Endodermal cell (in vitro differentiated cells): ENCODE measurements at regions not wholly inside any gene's neighbourhood (a gene's known extent, or its start where the extent isn't known, plus 50 kb on each side); places are given as distances from the start of the nearest gene placed in this dataset.

Experiments
- DNase-seq: peaks from one replicate; pipeline ENCODE4 v3.0.0-alpha.2; 2017
- H3K27ac ChIP-seq: 2 replicates; pipeline ENCODE4 v1.5.1; 2013; ENCODE audit warnings: mild to moderate bottlenecking, low read depth, low read length, moderate library complexity
- H3K27me3 ChIP-seq: 2 replicates; pipeline ENCODE4 v1.6.1; 2013; ENCODE audit warnings: mild to moderate bottlenecking, low read length, moderate library complexity; ENCODE audit not compliant: insufficient read depth, control insufficient read depth, poor library complexity, severe bottlenecking
- H3K36me3 ChIP-seq: 2 replicates; pipeline ENCODE4 v1.7.0; 2013; ENCODE audit warnings: mild to moderate bottlenecking, low read length, moderate library complexity; ENCODE audit not compliant: control insufficient read depth, insufficient read depth
- H3K4me1 ChIP-seq: one replicate; pipeline ENCODE4 v1.7.0; 2013; ENCODE audit warnings: low read length; ENCODE audit not compliant: control insufficient read depth, insufficient read depth
- H3K4me3 ChIP-seq: 2 replicates; pipeline ENCODE4 v1.5.1; 2013; ENCODE audit warnings: mild to moderate bottlenecking, low read length, moderate library complexity
- H3K9ac ChIP-seq: 2 replicates; pipeline ENCODE4 v1.6.1; 2013; ENCODE audit warnings: mild to moderate bottlenecking, low read length, moderate library complexity; ENCODE audit not compliant: poor library complexity, severe bottlenecking; ENCODE audit errors: extremely low read depth
- H3K9me3 ChIP-seq: 2 replicates; pipeline ENCODE4 v1.6.1; 2013; ENCODE audit warnings: mild to moderate bottlenecking, low read length, moderate library complexity; ENCODE audit not compliant: control insufficient read depth
- H3K27ac Mint-ChIP-seq: 2 replicates; pipeline ENCODE4 v1.8.0; 2020; ENCODE audit warnings: mixed read lengths
- H3K27me3 Mint-ChIP-seq: 2 replicates; pipeline ENCODE4 v1.8.0; 2021; ENCODE audit warnings: mild to moderate bottlenecking, mixed read lengths; ENCODE audit not compliant: insufficient read depth
- H3K36me3 Mint-ChIP-seq: 2 replicates; pipeline ENCODE4 v1.8.0; 2020; ENCODE audit warnings: low read depth, mixed read lengths
- H3K4me1 Mint-ChIP-seq: 2 replicates; pipeline ENCODE4 v1.8.0; 2020; ENCODE audit warnings: mixed read lengths
- H3K4me3 Mint-ChIP-seq: 2 replicates; pipeline ENCODE4 v1.8.0; 2020; ENCODE audit warnings: mild to moderate bottlenecking, moderate library complexity, mixed read lengths
- H3K9me3 Mint-ChIP-seq: 2 replicates; pipeline ENCODE4 v1.8.0; 2020; ENCODE audit warnings: mild to moderate bottlenecking, mixed read lengths
- CTCF ChIP-seq: fragments of 200-600 bp; sonication (generic); conservative IDR thresholded peaks from 2 replicates; pipeline ENCODE4 v1.5.0; 2021; ENCODE audit warnings: antibody characterized with exemption, mild to moderate bottlenecking
- WGBS, 2 experiments: methylation state at CpG; one replicate each; pipeline versions ENCODE4 v1.1.5 to v1.1.7; 2013; ENCODE audit warnings: missing lambda C conversion rate in 2 of 2, mixed read lengths in 1 of 2; ENCODE audit not compliant: insufficient coverage in 1 of 2, insufficient read length in 1 of 2; 5-methylcytosine and 5-hydroxymethylcytosine counted together

- DNase-seq, result peak; percentile 52
- H3K27ac Mint-ChIP-seq, result no peak overlapping the region
- no peaks in the 10 kb centered on the region for H3K36me3 Mint-ChIP-seq
- no peak overlapping the region for H3K27ac ChIP-seq
- peaks cover 15% of the 10 kb centered on the region for H3K27me3 Mint-ChIP-seq
- no peaks in the 10 kb centered on the region for H3K9me3 Mint-ChIP-seq
- no peaks in the 10 kb centered on the region for H3K9me3 ChIP-seq
- H3K4me3 Mint-ChIP-seq, result no peak overlapping the region
- no peaks in the 10 kb centered on the region for H3K4me1 ChIP-seq
- WGBS, 2 experiments, result 38 to 79% methylated on average over 1 to 4 of the region's 4 CpGs
- H3K4me1 Mint-ChIP-seq, result peaks cover 18% of the 10 kb centered on the region
- H3K4me3 ChIP-seq, result no peak overlapping the region
- peaks cover 8% of the 10 kb centered on the region for H3K27me3 ChIP-seq
- no peak overlapping the region for H3K9ac ChIP-seq
- H3K36me3 ChIP-seq, result no peaks in the 10 kb centered on the region
- TF ChIP-seq CTCF, result no peak
These were observed 136.5 kb downstream of the JCAD start for GRCh38 chr10:29922892-29923291.

- no peak overlapping the region for H3K4me3 ChIP-seq
- peaks cover 18% of the 10 kb centered on the region for H3K4me1 Mint-ChIP-seq
- no peaks in the 10 kb centered on the region for H3K36me3 ChIP-seq
- no peak overlapping the region for H3K4me3 Mint-ChIP-seq
- peaks cover 15% of the 10 kb centered on the region for H3K27me3 Mint-ChIP-seq
- no peaks in the 10 kb centered on the region for H3K9me3 Mint-ChIP-seq
- TF ChIP-seq CTCF, result no peak
- H3K4me1 ChIP-seq, result no peaks in the 10 kb centered on the region
- 100% methylated on average over 1 of the region's 1 CpG; no CpG with 5 or more reads in 1 of the 2 experiments for WGBS, 2 experiments
- no peak overlapping the region for H3K9ac ChIP-seq
- H3K36me3 Mint-ChIP-seq, result no peaks in the 10 kb centered on the region
- H3K27me3 ChIP-seq, result peaks cover 8% of the 10 kb centered on the region
- DNase-seq, result no peak
- no peaks in the 10 kb centered on the region for H3K9me3 ChIP-seq
- H3K27ac ChIP-seq, result no peak overlapping the region
- H3K27ac Mint-ChIP-seq, result no peak overlapping the region
These were observed 137.2 kb downstream of the JCAD start for GRCh38 chr10:29922226-29922625.

- 60 to 81% methylated on average over 2 to 7 of the region's 7 CpGs for WGBS, 2 experiments
- TF ChIP-seq CTCF, result no peak
- H3K36me3 ChIP-seq, result no peaks in the 10 kb centered on the region
- no peak overlapping the region for H3K9ac ChIP-seq
- Mint-ChIP-seq H3K9me3 (no peaks in the 10 kb centered on the region), H3K4me1 (peaks cover 11% of the 10 kb centered on the region), H3K27ac (no peak overlapping the region), H3K27me3 (peaks cover 17% of the 10 kb centered on the region), H3K4me3 (no peak overlapping the region), H3K36me3 (no peaks in the 10 kb centered on the region)
- H3K4me1 ChIP-seq, result no peaks in the 10 kb centered on the region
- H3K27me3 ChIP-seq, result peaks cover 8% of the 10 kb centered on the region
- H3K4me3 ChIP-seq, result no peak overlapping the region
- DNase-seq, result no peak
- no peaks in the 10 kb centered on the region for H3K9me3 ChIP-seq
- no peak overlapping the region for H3K27ac ChIP-seq
These were observed 138.3 kb downstream of the JCAD start for GRCh38 chr10:29921071-29921446.
